ENCODE measurements at regions not wholly inside any gene's neighbourhood (a gene's known extent, or its start where the extent isn't known, plus 50 kb on each side); places are given as distances from the start of the nearest gene placed in this dataset.

- TF ChIP-seq HDAC2 (IDR thresholded peaks at IDR 0.05; ENCODE audit: borderline replicate concordance in 1 of 2, low read depth in 2 of 2, low read length in 2 of 2) (no peak), TAF7 (optimal IDR thresholded peaks at IDR 0.05; ENCODE audit: borderline replicate concordance, low read depth, low read length) (no peak), FOSL1 (IDR thresholded peaks at IDR 0.05; ENCODE audit: insufficient read depth, low read depth, low read length) (no peak), KDM1A (IDR thresholded peaks at IDR 0.05; ENCODE audit: borderline replicate concordance, low read length) (no peak), BCL11A (IDR thresholded peaks at IDR 0.05; ENCODE audit: low read depth in 2 of 2, low read length in 2 of 2) (no peak)
Measured at GRCh38 chr11:109147726-109148125, 274.3 kb upstream of the C11orf87 start (continued).
